Immature natural killer cell (primary cell): ENCODE measurements at regions not wholly inside any gene's neighbourhood (a gene's known extent, or its start where the extent isn't known, plus 50 kb on each side); places are given as distances from the start of the nearest gene placed in this dataset.

Experiments
- DNase-seq, 3 donors: peaks; one replicate each; pipeline ENCODE4 v3.0.0; 2022; ENCODE audit warnings: mixed read lengths in 1 of 3
- H3K27ac Mint-ChIP-seq, 6 donors: one replicate each; pipeline ENCODE4 v1.8.0; 2020; ENCODE audit warnings: mixed read lengths in 6 of 6, mild to moderate bottlenecking in 5 of 6, inconsistent platforms in 4 of 6, moderate library complexity in 3 of 6
- H3K27me3 Mint-ChIP-seq, 3 donors: one replicate each; pipeline ENCODE4 v1.8.0; 2020 to 2021; ENCODE audit warnings: low read depth in 3 of 3, mild to moderate bottlenecking in 3 of 3, mixed read lengths in 3 of 3, moderate library complexity in 3 of 3, inconsistent platforms in 1 of 3
- H3K36me3 Mint-ChIP-seq, 3 donors: one replicate each; pipeline ENCODE4 v1.8.0; 2020; ENCODE audit warnings: mixed read lengths in 3 of 3, inconsistent platforms in 2 of 3, mild to moderate bottlenecking in 2 of 3
- H3K4me1 Mint-ChIP-seq, 2 donors: one replicate each; pipeline ENCODE4 v1.8.0; 2020; ENCODE audit warnings: inconsistent platforms in 2 of 2, mild to moderate bottlenecking in 2 of 2, mixed read lengths in 2 of 2, moderate library complexity in 1 of 2
- H3K4me3 Mint-ChIP-seq, 5 donors: one replicate each; pipeline ENCODE4 v1.8.0; 2020; ENCODE audit warnings: mild to moderate bottlenecking in 5 of 5, mixed read lengths in 5 of 5, inconsistent platforms in 3 of 5, moderate library complexity in 3 of 5
- H3K9me3 Mint-ChIP-seq, 6 donors: one replicate each; pipeline ENCODE4 v1.8.0; 2020; ENCODE audit warnings: mild to moderate bottlenecking in 6 of 6, mixed read lengths in 6 of 6, inconsistent platforms in 4 of 6, moderate library complexity in 3 of 6

DNA sequence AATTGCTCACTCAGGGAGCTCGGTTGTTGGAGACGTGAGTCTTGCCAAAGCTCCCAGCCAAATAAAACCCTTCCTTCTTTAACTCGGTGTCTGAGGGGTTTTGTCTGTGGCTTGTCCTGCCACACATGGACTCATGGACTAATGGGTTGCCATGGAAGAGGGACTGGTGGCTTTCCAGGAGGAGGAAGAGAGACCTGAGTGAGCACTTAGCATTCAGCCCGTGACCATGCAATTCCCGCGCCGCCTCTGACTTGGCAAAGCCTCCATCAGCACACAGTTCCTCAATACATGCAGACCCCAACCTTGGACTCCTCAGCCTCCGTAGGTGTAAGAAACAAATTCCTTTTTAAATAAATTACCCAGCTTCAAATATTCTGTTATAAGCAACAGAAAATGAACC is 57.3 kb upstream of the TMEM18 start:
- no peak for DNase-seq
- peaks cover 3% of the 10 kb centered on the region in 2 donors for H3K4me1 Mint-ChIP-seq
- H3K27ac Mint-ChIP-seq, result no peak overlapping the region
- H3K9me3 Mint-ChIP-seq, result no peaks in the 10 kb centered on the region
- H3K36me3 Mint-ChIP-seq, result no peaks in the 10 kb centered on the region
- H3K27me3 Mint-ChIP-seq, result peaks cover 2 to 8% (median 5%) of the 10 kb centered on the region in 3 donors
- no peak overlapping the region for H3K4me3 Mint-ChIP-seq

DNA sequence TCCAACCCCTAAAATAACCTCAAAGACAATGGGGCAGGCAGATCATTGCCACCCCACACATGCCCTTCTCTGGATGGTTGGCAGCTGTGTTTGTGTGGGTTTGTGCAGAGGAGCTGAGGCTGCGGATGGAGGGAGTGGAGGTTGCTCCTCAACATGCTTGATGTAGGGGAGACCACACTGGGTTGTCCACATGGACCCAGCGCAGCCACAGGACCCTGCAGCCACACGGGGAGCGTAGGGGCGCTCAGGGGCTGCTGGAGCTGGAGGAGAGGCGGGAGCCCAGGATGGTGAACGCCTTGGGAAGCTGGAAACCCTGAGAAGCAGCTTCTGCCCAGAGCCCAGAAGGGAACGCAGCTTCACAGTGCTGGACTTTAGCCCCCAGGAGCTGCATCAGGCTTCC is 56.3 kb upstream of the TMEM18 start:
- no peak for DNase-seq
- Mint-ChIP-seq H3K27ac (no peak overlapping the region), H3K4me1 (no peaks in the 10 kb centered on the region), H3K27me3 (peaks cover 2 to 3% (median 3%) of the 10 kb centered on the region in 3 donors), H3K36me3 (no peaks in the 10 kb centered on the region), H3K9me3 (no peaks in the 10 kb centered on the region), H3K4me3 (no peak overlapping the region)

DNA sequence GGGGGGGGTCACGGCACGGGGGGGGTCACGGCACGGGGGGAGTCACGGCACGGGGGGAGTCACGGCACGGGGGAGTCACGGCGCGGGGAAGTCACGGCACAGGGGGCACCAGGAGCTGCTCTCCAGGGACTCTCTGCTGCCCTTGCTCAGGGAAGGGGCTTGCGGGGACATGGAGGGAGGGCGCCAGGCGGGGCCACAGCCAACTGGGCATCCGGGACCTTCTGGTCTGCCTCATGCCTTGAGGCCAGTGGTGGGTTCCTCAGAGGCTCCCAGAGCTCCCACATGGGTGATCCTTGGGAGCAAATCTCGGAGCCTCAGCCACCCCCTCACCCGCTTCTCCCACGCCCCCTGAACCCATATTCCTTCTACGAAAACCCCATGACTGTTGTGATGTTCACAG is 55.8 kb upstream of the TMEM18 start:
- no peak for DNase-seq
- Mint-ChIP-seq H3K9me3 (no peaks in the 10 kb centered on the region), H3K4me1 (no peaks in the 10 kb centered on the region), H3K4me3 (no peak overlapping the region), H3K27me3 (peaks cover 2 to 3% (median 3%) of the 10 kb centered on the region in 3 donors), H3K27ac (no peak overlapping the region), H3K36me3 (no peaks in the 10 kb centered on the region)

DNA sequence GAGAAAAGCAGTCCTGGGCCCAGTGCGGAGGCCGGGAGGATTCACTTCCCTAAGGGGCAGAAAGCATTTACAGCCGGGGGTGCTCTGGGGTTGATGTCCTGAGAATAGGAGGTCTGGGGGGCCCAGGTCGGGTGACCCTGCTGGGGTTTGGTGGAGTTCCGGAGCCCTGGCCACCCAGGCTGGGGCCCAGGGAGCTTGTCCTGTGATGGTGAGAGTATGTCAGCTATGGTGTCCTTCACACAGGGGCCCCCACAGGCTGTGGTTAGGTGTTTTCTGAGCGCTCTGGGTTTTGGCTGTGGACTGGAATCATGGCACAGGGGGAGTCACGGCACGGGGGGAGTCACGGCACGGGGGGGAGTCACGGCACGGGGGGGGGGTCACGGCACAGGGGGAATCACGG is 54.5 kb upstream of the TMEM18 start:
- no peak for DNase-seq
- H3K4me1 Mint-ChIP-seq, result no peaks in the 10 kb centered on the region
- no peak overlapping the region for H3K4me3 Mint-ChIP-seq
- H3K27me3 Mint-ChIP-seq, result peaks cover 0 to 3% (median 3%) of the 10 kb centered on the region in 3 donors
- no peak overlapping the region for H3K27ac Mint-ChIP-seq
- no peaks in the 10 kb centered on the region for H3K36me3 Mint-ChIP-seq
- no peaks in the 10 kb centered on the region for H3K9me3 Mint-ChIP-seq

DNA sequence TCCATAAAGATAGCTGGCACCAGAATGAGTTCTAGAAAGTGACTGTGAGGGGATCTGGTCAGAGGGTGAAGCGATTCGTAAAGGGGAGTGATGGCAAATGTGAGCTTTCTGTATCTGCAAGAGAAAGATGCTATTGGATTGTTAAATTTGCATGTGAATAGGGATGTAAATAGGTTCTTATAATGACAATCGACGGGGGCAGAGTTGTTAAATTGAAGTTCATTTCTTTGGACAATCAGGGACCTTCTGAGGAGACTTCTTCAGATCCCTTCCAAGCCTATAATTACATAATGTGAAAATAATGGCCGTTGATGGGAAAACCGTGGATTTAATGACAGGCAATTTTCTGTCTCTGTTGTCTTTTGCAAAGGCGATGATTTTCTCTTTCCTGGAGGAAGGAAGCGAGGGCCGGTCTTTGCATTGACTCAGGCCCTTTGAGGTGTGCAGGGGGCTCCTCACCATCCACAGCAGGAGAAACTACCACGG is 52.2 kb upstream of the TMEM18 start:
- H3K4me3 Mint-ChIP-seq, result no peak overlapping the region
- H3K27me3 Mint-ChIP-seq, result peaks cover 3 to 9% (median 7%) of the 10 kb centered on the region in 3 donors
- no peaks in the 10 kb centered on the region for H3K4me1 Mint-ChIP-seq
- no peaks in the 10 kb centered on the region for H3K9me3 Mint-ChIP-seq
- H3K36me3 Mint-ChIP-seq, result no peaks in the 10 kb centered on the region
- no peak for DNase-seq
- H3K27ac Mint-ChIP-seq, result no peak overlapping the region

DNA sequence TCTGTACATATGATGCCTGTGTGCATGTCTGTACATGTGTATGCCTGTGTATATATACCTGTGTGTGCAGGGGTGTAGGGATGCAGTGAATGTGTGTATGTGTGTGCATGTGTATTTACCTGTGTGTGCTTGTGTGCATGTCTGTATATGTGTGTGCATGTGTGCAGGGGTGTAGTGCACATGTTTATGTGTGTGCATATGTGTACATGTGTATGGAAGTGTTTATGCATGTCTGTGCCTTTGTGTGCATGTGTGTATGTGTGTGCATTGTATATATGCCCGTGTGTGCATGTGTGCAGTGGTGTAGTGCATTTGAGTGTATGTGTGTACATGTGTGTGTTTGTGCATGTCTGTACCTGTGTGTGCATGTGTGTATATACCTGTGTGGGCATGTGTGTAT is 51.0 kb upstream of the TMEM18 start:
- H3K27me3 Mint-ChIP-seq, result peaks cover 6 to 11% (median 6%) of the 10 kb centered on the region in 3 donors
- H3K9me3 Mint-ChIP-seq, result no peaks in the 10 kb centered on the region
- DNase-seq, result no peak

DNA sequence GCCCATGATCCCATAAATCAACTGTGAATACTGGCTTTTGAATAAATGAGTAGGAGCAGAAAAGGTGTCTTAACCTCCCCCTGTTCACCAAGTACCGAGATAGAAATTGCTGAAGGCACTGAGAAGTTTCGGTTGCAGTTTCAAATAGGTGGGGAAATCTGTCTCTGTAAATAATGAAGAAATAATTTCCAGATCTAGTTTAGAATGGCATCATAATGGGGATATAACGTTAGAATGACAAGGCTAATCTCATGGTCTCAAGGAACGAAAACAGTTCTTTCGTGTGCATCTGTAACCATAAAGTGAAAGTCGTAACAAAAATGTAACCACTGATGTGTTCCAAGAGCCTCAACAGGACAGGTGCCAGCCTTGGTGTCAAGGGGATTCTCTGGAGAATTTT is 49.9 kb upstream of the TMEM18 start:
- H3K4me3 Mint-ChIP-seq, result no peak overlapping the region
- no peaks in the 10 kb centered on the region for H3K9me3 Mint-ChIP-seq
- DNase-seq, result no peak
- H3K36me3 Mint-ChIP-seq, result no peaks in the 10 kb centered on the region
- no peaks in the 10 kb centered on the region for H3K4me1 Mint-ChIP-seq
- H3K27me3 Mint-ChIP-seq, result peaks cover 6 to 11% (median 8%) of the 10 kb centered on the region in 3 donors
- H3K27ac Mint-ChIP-seq, result no peak overlapping the region

More for the DNA sequence above, 51.0 kb upstream of the TMEM18 start:
- H3K4me3 Mint-ChIP-seq, result no peak overlapping the region
- H3K27ac Mint-ChIP-seq, result no peak overlapping the region
- no peaks in the 10 kb centered on the region for H3K36me3 Mint-ChIP-seq
- H3K4me1 Mint-ChIP-seq, result no peaks in the 10 kb centered on the region
